Mesenchymal stem cell (in vitro differentiated cells and primary cell): ENCODE measurements at regions not wholly inside any gene's neighbourhood (a gene's known extent, or its start where the extent isn't known, plus 50 kb on each side); places are given as distances from the start of the nearest gene placed in this dataset.

Source experiments
- DNase-seq: peaks from one replicate; pipeline ENCODE4 v3.0.0-alpha.2; 2013
- H2AFZ ChIP-seq: one replicate; pipeline ENCODE4 v1.6.1; 2013; ENCODE audit warnings: low read depth, mild to moderate bottlenecking, control low read depth, inconsistent platforms, low read length, moderate library complexity
- H2AK5ac ChIP-seq: 2 replicates; pipeline ENCODE4 v1.6.1; 2013; ENCODE audit warnings: low read length, moderate library complexity, mild to moderate bottlenecking, inconsistent platforms; ENCODE audit not compliant: severe bottlenecking
- H2BK120ac ChIP-seq: one replicate; pipeline ENCODE4 v1.6.1; 2013; ENCODE audit warnings: low read depth, mild to moderate bottlenecking, inconsistent platforms, low read length, moderate library complexity
- H2BK12ac ChIP-seq, 2 experiments: one replicate each; pipeline ENCODE4 v1.6.1; 2013; ENCODE audit warnings: inconsistent platforms in 2 of 2, low read length in 2 of 2, mild to moderate bottlenecking in 2 of 2, moderate library complexity in 2 of 2, control low read depth in 1 of 2
- H2BK15ac ChIP-seq: one replicate; pipeline ENCODE4 v1.6.1; 2013; ENCODE audit warnings: mild to moderate bottlenecking, low read depth, inconsistent platforms; ENCODE audit not compliant: poor library complexity, severe bottlenecking
- H2BK5ac ChIP-seq: 2 replicates; pipeline ENCODE4 v1.6.1; 2013; ENCODE audit warnings: low read depth, mild to moderate bottlenecking, low read length, control low read depth, inconsistent platforms; ENCODE audit not compliant: poor library complexity, severe bottlenecking
- H3K14ac ChIP-seq, 2 experiments: one replicate each; pipeline ENCODE4 v1.6.1; 2013; ENCODE audit warnings: inconsistent platforms in 2 of 2, low read length in 2 of 2, control low read depth in 1 of 2, mild to moderate bottlenecking in 1 of 2, moderate library complexity in 1 of 2
- H3K18ac ChIP-seq, 2 experiments: one replicate each; pipeline ENCODE4 v1.6.1; 2013; ENCODE audit warnings: inconsistent platforms in 2 of 2, low read length in 2 of 2, control low read depth in 1 of 2, low read depth in 1 of 2, mild to moderate bottlenecking in 1 of 2
- H3K23ac ChIP-seq, 2 experiments: one replicate each; pipeline ENCODE4 v1.6.1; 2013; ENCODE audit warnings: inconsistent platforms in 2 of 2, low read length in 2 of 2, mild to moderate bottlenecking in 2 of 2, moderate library complexity in 2 of 2, control low read depth in 1 of 2
- H3K27ac ChIP-seq: 2 replicates; pipeline ENCODE4 v1.5.1; 2013; ENCODE audit warnings: mild to moderate bottlenecking, moderate library complexity, low read length, control low read depth, inconsistent platforms; ENCODE audit not compliant: poor library complexity, severe bottlenecking
- H3K27me3 ChIP-seq, 2 experiments: 2 replicates each; pipeline versions ENCODE4 v1.6.1 to v1.7.0; 2013; ENCODE audit warnings: low read length in 2 of 2, mild to moderate bottlenecking in 2 of 2, moderate library complexity in 2 of 2, control low read depth in 1 of 2, inconsistent platforms in 1 of 2; ENCODE audit not compliant: control insufficient read depth in 1 of 2, insufficient read depth in 1 of 2
- H3K36me3 ChIP-seq, 2 experiments: 2 replicates each; pipeline versions ENCODE4 v1.6.1 to v1.7.0; 2013; ENCODE audit warnings: low read length in 2 of 2, control low read depth in 1 of 2, inconsistent platforms in 1 of 2, low read depth in 1 of 2, mild to moderate bottlenecking in 1 of 2; ENCODE audit not compliant: insufficient read depth in 2 of 2, control insufficient read depth in 1 of 2
- H3K4ac ChIP-seq, 2 experiments: one replicate each; pipeline ENCODE4 v1.6.1; 2013; ENCODE audit warnings: inconsistent platforms in 2 of 2, low read length in 2 of 2, mild to moderate bottlenecking in 2 of 2, moderate library complexity in 2 of 2, control low read depth in 1 of 2, low read depth in 1 of 2
- H3K4me1 ChIP-seq: 2 replicates; pipeline ENCODE4 v1.6.1; 2013; ENCODE audit warnings: low read depth, low read length, control low read depth; ENCODE audit not compliant: control insufficient read depth, insufficient read depth
- H3K4me2 ChIP-seq: 2 replicates; pipeline ENCODE4 v1.6.1; 2013; ENCODE audit warnings: low read length, mild to moderate bottlenecking, inconsistent platforms; ENCODE audit not compliant: poor library complexity, severe bottlenecking
- H3K4me3 ChIP-seq, 2 experiments: 2 replicates each; pipeline versions ENCODE4 v1.5.1 to v1.7.0; 2013; ENCODE audit warnings: low read length in 2 of 2, mild to moderate bottlenecking in 2 of 2, control low read depth in 1 of 2, low read depth in 1 of 2; ENCODE audit not compliant: insufficient read depth in 1 of 2
- H3K79me1 ChIP-seq: replicated peaks from 2 replicates; pipeline ENCODE4 v1.6.1; 2013; ENCODE audit warnings: mild to moderate bottlenecking, control low read depth, low read length, inconsistent platforms; ENCODE audit not compliant: poor library complexity, severe bottlenecking
- H3K9ac ChIP-seq: 2 replicates; pipeline ENCODE4 v1.7.0; 2013; ENCODE audit warnings: mild to moderate bottlenecking, low read length, moderate library complexity
- H3K9me3 ChIP-seq: 2 replicates; pipeline ENCODE4 v1.7.0; 2013; ENCODE audit warnings: mild to moderate bottlenecking, low read length; ENCODE audit not compliant: control insufficient read depth
- H4K8ac ChIP-seq: one replicate; pipeline ENCODE4 v1.6.1; 2013; ENCODE audit warnings: inconsistent platforms, mild to moderate bottlenecking, low read length, moderate library complexity
- H4K91ac ChIP-seq: one replicate; pipeline ENCODE4 v1.6.1; 2013; ENCODE audit warnings: mild to moderate bottlenecking, low read length, inconsistent platforms
- WGBS: methylation state at CpG from one replicate; pipeline ENCODE4 v1.1.7; 2013; ENCODE audit warnings: mixed read lengths; 5-methylcytosine and 5-hydroxymethylcytosine counted together

- no peak overlapping the region for H2BK15ac ChIP-seq
- H3K27ac ChIP-seq = no peak overlapping the region
- WGBS = 83% methylated on average over 4 of the region's 5 CpGs
- no peak overlapping the region for H3K4me2 ChIP-seq
- no peak overlapping the region for H2AK5ac ChIP-seq
- no peak overlapping the region for H3K4me3 ChIP-seq
- no peak overlapping the region for H3K14ac ChIP-seq
- H3K79me1 ChIP-seq = no peaks in the 10 kb centered on the region
- H3K9ac ChIP-seq = no peak overlapping the region
- H4K8ac ChIP-seq = no peak overlapping the region
- no peak overlapping the region for H2BK12ac ChIP-seq
- H2BK120ac ChIP-seq = no peak overlapping the region
- no peak overlapping the region for H3K18ac ChIP-seq
- H2BK5ac ChIP-seq = no peak overlapping the region
- H3K4me1 ChIP-seq = no peaks in the 10 kb centered on the region
- H2AFZ ChIP-seq = no peak overlapping the region
- DNase-seq = no peak
- no peak overlapping the region for H3K4ac ChIP-seq
- H3K27me3 ChIP-seq = peaks cover 0 to 9% of the 10 kb centered on the region in 2 experiments
- no peak overlapping the region for H3K23ac ChIP-seq
- no peaks in the 10 kb centered on the region for H3K36me3 ChIP-seq
- H4K91ac ChIP-seq = no peak overlapping the region
- no peaks in the 10 kb centered on the region for H3K9me3 ChIP-seq
Observed at GRCh38 chr2:129092956-129093355, 774.3 kb upstream of the HS6ST1 start.

- Histone ChIP-seq H2BK15ac (no peak overlapping the region), H3K23ac (no peak overlapping the region), H2BK12ac (no peak overlapping the region), H3K18ac (no peak overlapping the region), H3K9me3 (no peaks in the 10 kb centered on the region), H3K4ac (no peak overlapping the region), H3K27me3 (peaks cover 0 to 16% of the 10 kb centered on the region in 2 experiments), H3K27ac (no peak overlapping the region), H3K4me3 (no peak overlapping the region), H3K9ac (no peak overlapping the region), H3K79me1 (no peaks in the 10 kb centered on the region), H4K91ac (no peak overlapping the region), H4K8ac (no peak overlapping the region), H3K36me3 (no peaks in the 10 kb centered on the region), H3K4me1 (no peaks in the 10 kb centered on the region), H2AFZ (no peak overlapping the region), H2AK5ac (no peak overlapping the region), H2BK5ac (no peak overlapping the region), H3K14ac (no peak overlapping the region), H3K4me2 (no peak overlapping the region), H2BK120ac (no peak overlapping the region)
- WGBS = no CpG with 5 or more reads among the region's 2 CpGs
- DNase-seq = no peak
Observed at GRCh38 chr2:129101186-129101585, 782.5 kb upstream of the HS6ST1 start.

DNA sequence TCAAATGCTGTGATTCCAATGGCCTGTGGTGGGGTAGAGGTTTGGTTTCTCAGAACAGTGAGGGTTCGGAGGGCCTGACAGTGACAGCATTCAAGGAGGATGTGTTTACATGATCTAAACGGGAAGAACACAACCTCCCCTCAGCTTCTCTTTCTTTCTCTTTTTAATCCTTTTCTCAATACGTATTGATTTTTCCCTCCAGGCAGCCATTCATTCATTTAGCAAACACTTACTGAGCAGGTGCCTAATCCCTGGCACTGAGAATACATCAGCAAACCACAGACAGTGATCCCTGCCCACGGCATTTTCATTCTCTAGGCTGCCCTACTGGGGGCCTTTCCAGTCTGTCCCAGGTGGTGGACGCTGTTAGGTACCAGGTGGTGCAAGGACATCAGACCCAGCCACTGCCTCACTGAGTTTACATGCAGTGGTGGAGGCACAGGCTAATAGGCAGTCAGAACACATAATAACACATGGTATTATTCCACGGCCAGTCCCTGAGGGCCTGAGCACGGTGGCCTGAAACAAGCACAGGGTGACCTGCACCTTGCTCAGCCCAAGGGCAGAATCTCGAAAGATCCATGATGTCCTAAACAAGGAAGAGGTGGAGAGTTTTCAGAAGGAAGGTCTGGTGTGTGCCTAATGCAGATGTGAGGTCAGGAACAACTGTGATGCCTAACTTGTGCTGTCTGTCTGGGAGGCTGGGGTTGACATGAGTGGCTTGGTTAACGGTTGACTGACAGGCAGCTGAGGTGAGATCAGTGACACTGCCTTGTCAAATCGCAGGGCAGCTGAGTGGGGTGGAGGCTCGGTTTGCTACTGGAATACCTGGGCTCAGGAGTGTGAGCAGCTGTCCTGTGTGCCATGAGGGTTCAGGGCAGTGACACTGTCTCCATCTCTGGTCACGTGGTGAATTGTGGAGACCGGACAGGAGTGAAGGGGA, 785.5 kb upstream of the HS6ST1 start:
- no peaks in the 10 kb centered on the region for H3K36me3 ChIP-seq
- H3K79me1 ChIP-seq = no peaks in the 10 kb centered on the region
- no peak overlapping the region for H2BK15ac ChIP-seq
- H3K23ac ChIP-seq = no peak overlapping the region
- H3K4ac ChIP-seq = no peak overlapping the region
- DNase-seq = no peak
- no peak overlapping the region for H3K9ac ChIP-seq
- WGBS = 73% methylated on average over 13 of the region's 13 CpGs
- no peak overlapping the region for H2BK5ac ChIP-seq
- H2BK12ac ChIP-seq = no peak overlapping the region
- H2AK5ac ChIP-seq = no peak overlapping the region
- no peaks in the 10 kb centered on the region for H3K4me1 ChIP-seq
- H3K9me3 ChIP-seq = no peaks in the 10 kb centered on the region
- no peak overlapping the region for H3K4me2 ChIP-seq
- no peak overlapping the region for H2BK120ac ChIP-seq
- H3K4me3 ChIP-seq = no peak overlapping the region
- no peak overlapping the region for H3K27ac ChIP-seq
- H4K91ac ChIP-seq = no peak overlapping the region
- no peak overlapping the region for H4K8ac ChIP-seq
- peak overlapping the region in 1 of 2 experiments; percentile 31 for H3K14ac ChIP-seq
- H3K27me3 ChIP-seq = peaks cover 0 to 16% of the 10 kb centered on the region in 2 experiments
- H2AFZ ChIP-seq = no peak overlapping the region
- no peak overlapping the region for H3K18ac ChIP-seq

- Histone ChIP-seq H3K27ac (no peak overlapping the region), H3K23ac (no peak overlapping the region), H2BK15ac (no peak overlapping the region), H3K4me2 (no peak overlapping the region), H3K79me1 (no peaks in the 10 kb centered on the region), H4K8ac (no peak overlapping the region), H3K4me3 (no peak overlapping the region), H2AFZ (no peak overlapping the region), H3K14ac (no peak overlapping the region), H3K4me1 (no peaks in the 10 kb centered on the region), H2BK120ac (no peak overlapping the region), H3K9me3 (no peaks in the 10 kb centered on the region), H4K91ac (no peak overlapping the region), H2AK5ac (no peak overlapping the region), H2BK12ac (no peak overlapping the region), H3K4ac (no peak overlapping the region), H3K27me3 (no peaks in the 10 kb centered on the region), H3K36me3 (no peaks in the 10 kb centered on the region), H2BK5ac (no peak overlapping the region), H3K18ac (no peak overlapping the region), H3K9ac (no peak overlapping the region)
- DNase-seq = no peak
- WGBS = 87% methylated on average over 6 of the region's 6 CpGs
Observed at GRCh38 chr2:129112181-129112580, 793.5 kb upstream of the HS6ST1 start.
